ENCODE measurements at regions not wholly inside any gene's neighbourhood (a gene's known extent, or its start where the extent isn't known, plus 50 kb on each side); places are given as distances from the start of the nearest gene placed in this dataset.

- ChIA-PET CTCF (ENCODE audit: partially characterized antibody) (no interaction called here), POLR2A (ENCODE audit: partially characterized antibody) (no interaction called here)
- Histone ChIP-seq H2AFZ (ENCODE audit: low read length) (no peak overlapping the region), H4K20me1 (replicated peaks in 1 of 2; ENCODE audit: control insufficient read depth in 1 of 2, insufficient read depth in 2 of 2, low read length in 2 of 2) (no peaks in the 10 kb centered on the region), H3K4me3 (ENCODE audit: extremely low read depth in 1 of 4, insufficient read depth in 2 of 4, low read depth in 3 of 4, low read length in 4 of 4) (no peak overlapping the region), H4K8ac (ENCODE audit: extremely low read depth, insufficient read depth, low read length) (no peak overlapping the region), H3K79me1 (ENCODE audit: low read depth, low read length) (no peaks in the 10 kb centered on the region), H4K91ac (replicated peaks; ENCODE audit: insufficient read length, low read length) (no peak overlapping the region), H3K14ac (ENCODE audit: insufficient read length) (no peak overlapping the region), H3K79me2 (ENCODE audit: control insufficient read depth in 1 of 2, insufficient read depth in 2 of 2, low read length in 2 of 2) (no peaks in the 10 kb centered on the region), H2BK15ac (ENCODE audit: low read length) (no peak overlapping the region), H3K23ac (ENCODE audit: insufficient read length) (no peak overlapping the region), H3K27ac (ENCODE audit: low read depth, low read length) (no peak overlapping the region), H2BK120ac (replicated peaks; ENCODE audit: low read depth, low read length) (no peak overlapping the region), H3K18ac (ENCODE audit: extremely low read depth, low read length) (no peak overlapping the region), H3K4me1 (replicated peaks in 1 of 4; ENCODE audit: control insufficient read depth in 3 of 4, insufficient read depth in 4 of 4, low read length in 3 of 4) (no peaks in the 10 kb centered on the region), H3K4me2 (ENCODE audit: insufficient read depth in 1 of 2, low read depth in 2 of 2, low read length in 2 of 2) (no peak overlapping the region), H3K56ac (replicated peaks; ENCODE audit: insufficient read length, low read depth, low read length) (no peak overlapping the region), H2BK20ac (ENCODE audit: low read length) (no peak overlapping the region), H3K27me3 (replicated peaks in 1 of 4; ENCODE audit: control insufficient read depth in 3 of 4, extremely low read depth in 1 of 4, insufficient read depth in 3 of 4, low read length in 3 of 4) (no peaks in the 10 kb centered on the region), H4K5ac (ENCODE audit: insufficient read length, low read depth, low read length) (no peak overlapping the region), H3K36me3 (ENCODE audit: control insufficient read depth in 2 of 4, insufficient read depth in 4 of 4, low read length in 3 of 4) (no peaks in the 10 kb centered on the region), H3K4ac (replicated peaks; ENCODE audit: insufficient read length, low read depth, low read length) (no peak overlapping the region), H2AK5ac (ENCODE audit: low read depth, low read length) (no peak overlapping the region), H3K9me3 (ENCODE audit: insufficient read depth in 2 of 2, low read depth in 1 of 2, low read length in 1 of 2) (peaks cover 7 to 12% of the 10 kb centered on the region in 2 experiments), H2BK5ac (ENCODE audit: low read depth, low read length) (no peak overlapping the region), H3K23me2 (ENCODE audit: low read depth, low read length) (no peaks in the 10 kb centered on the region), H2BK12ac (ENCODE audit: low read depth, low read length) (no peak overlapping the region), H3K9ac (replicated peaks in 1 of 4; ENCODE audit: extremely low read depth in 1 of 4, low read depth in 3 of 4, low read length in 3 of 4) (no peak overlapping the region)
- 85% methylated on average over 1 of the region's 1 CpG; no CpG with 5 or more reads in 1 of the 2 experiments for WGBS, 2 experiments (ENCODE audit: extremely low coverage in 1 of 2, insufficient coverage in 1 of 2, insufficient read length in 1 of 2, insufficient replicate concordance in 2 of 2, low coverage in 1 of 2, low lambda C conversion rate in 2 of 2, missing lambda C conversion rate in 1 of 2)
- FAIRE-seq (no peak), DNase-seq (ENCODE audit: low read depth in 1 of 2, low spot score in 2 of 2) (no peak)
- TF ChIP-seq JUN (IDR thresholded peaks at IDR 0.05; ENCODE audit: low read depth, low read length) (no peak), SIX5 (IDR thresholded peaks at IDR 0.05; ENCODE audit: low read depth, low read length) (no peak), SP2 (IDR thresholded peaks at IDR 0.05; ENCODE audit: low read length) (no peak), ASH2L (IDR thresholded peaks at IDR 0.05; ENCODE audit: low read length) (no peak), CHD2 (IDR thresholded peaks at IDR 0.05; ENCODE audit: low read length) (no peak), CEBPB (IDR thresholded peaks at IDR 0.05; ENCODE audit: low read depth, low read length) (no peak), MAX (IDR thresholded peaks at IDR 0.05) (no peak), FOSL1 (IDR thresholded peaks at IDR 0.05; ENCODE audit: insufficient read depth, low read depth, low read length) (no peak), ZNF274 (IDR thresholded peaks at IDR 0.05; ENCODE audit: borderline replicate concordance, extremely low read depth, low read length) (no peak), POLR2A (IDR thresholded peaks at IDR 0.05; ENCODE audit: control extremely low read depth in 1 of 2, low read depth in 2 of 2, low read length in 2 of 2) (no peak), RNF2 (IDR thresholded peaks at IDR 0.05; ENCODE audit: borderline replicate concordance, low read depth, low read length, missing control alignments, poor library complexity, severe bottlenecking) (no peak), RFX5 (IDR thresholded peaks at IDR 0.05; ENCODE audit: borderline replicate concordance, low read depth, low read length) (no peak), TCF12 (IDR thresholded peaks at IDR 0.05; ENCODE audit: low read depth, low read length) (no peak), SIN3A (conservative IDR thresholded peaks at IDR 0.05 in 1 of 2, IDR thresholded peaks at IDR 0.05 in 1 of 2; ENCODE audit: low read depth in 1 of 2, low read length in 2 of 2) (no peak), TAF1 (IDR thresholded peaks at IDR 0.05; ENCODE audit: low read depth, low read length) (no peak), SUZ12 (IDR thresholded peaks at IDR 0.05; ENCODE audit: low read length) (no peak), CBX8 (IDR thresholded peaks at IDR 0.05; ENCODE audit: borderline replicate concordance, low read depth, low read length) (no peak)
These were observed 951.5 kb upstream of the POU3F4 start for GRCh38 chrX:82556588-82556987.

Data from H1 (cell line).